Small intestine (tissue), 7 donors: ENCODE measurements at regions not wholly inside any gene's neighbourhood (a gene's known extent, or its start where the extent isn't known, plus 50 kb on each side); places are given as distances from the start of the nearest gene placed in this dataset.

Experiments
- DNase-seq, 2 donors: peaks; one replicate each; pipeline versions ENCODE4 v3.0.0 to v3.0.0-alpha.2; 2013
- FAIRE-seq: peaks from 2 replicates; lab custom pipeline; 2012; peaks lifted over from hg19 to GRCh38; lab: Jason Lieb, UNC
- H3K27ac ChIP-seq, 3 donors: one replicate each; pipeline ENCODE4 v1.5.1; 2013; ENCODE audit warnings: low read length in 2 of 3, mild to moderate bottlenecking in 2 of 3, control low read depth in 1 of 3, inconsistent platforms in 1 of 3, low read depth in 1 of 3, moderate library complexity in 1 of 3
- H3K27me3 ChIP-seq, 3 donors: one replicate each; pipeline ENCODE4 v1.6.1; 2013; ENCODE audit warnings: low read length in 3 of 3, inconsistent platforms in 1 of 3; ENCODE audit not compliant: control insufficient read depth in 3 of 3, insufficient read depth in 3 of 3
- H3K36me3 ChIP-seq, 3 donors: one replicate each; pipeline ENCODE4 v1.6.1; 2013; ENCODE audit warnings: low read length in 3 of 3, inconsistent platforms in 1 of 3, low read depth in 1 of 3, mild to moderate bottlenecking in 1 of 3, moderate library complexity in 1 of 3; ENCODE audit not compliant: control insufficient read depth in 3 of 3, insufficient read depth in 2 of 3
- H3K4me1 ChIP-seq, 3 donors: one replicate each; pipeline ENCODE4 v1.6.1; 2013; ENCODE audit warnings: low read length in 2 of 3, inconsistent platforms in 1 of 3, low read depth in 1 of 3, mild to moderate bottlenecking in 1 of 3, moderate library complexity in 1 of 3; ENCODE audit not compliant: control insufficient read depth in 3 of 3, insufficient read depth in 2 of 3
- H3K4me3 ChIP-seq, 3 donors: one replicate each; pipeline ENCODE4 v1.5.1; 2013; ENCODE audit warnings: low read length in 3 of 3, control low read depth in 1 of 3, inconsistent platforms in 1 of 3, low read depth in 1 of 3, mild to moderate bottlenecking in 1 of 3, moderate library complexity in 1 of 3
- H3K9me3 ChIP-seq, 2 donors: one replicate each; pipeline ENCODE4 v1.6.1; 2013; ENCODE audit warnings: low read depth in 1 of 2, low read length in 1 of 2; ENCODE audit not compliant: control insufficient read depth in 2 of 2, insufficient read depth in 1 of 2
- WGBS, 3 donors: extraction: QIAGEN DNeasy Blood & Tissue Kit; methylation state at CpG; one replicate each; pipeline ENCODE4 v1.1.7; 2013; 5-methylcytosine and 5-hydroxymethylcytosine counted together
- donor health status: healthy with polysubstance abuse.
- donor health status: control.
- donor health status: control.
- donor health status: Bipolar disorder and iron deficiency.
- donor health status: healthy.

DNA sequence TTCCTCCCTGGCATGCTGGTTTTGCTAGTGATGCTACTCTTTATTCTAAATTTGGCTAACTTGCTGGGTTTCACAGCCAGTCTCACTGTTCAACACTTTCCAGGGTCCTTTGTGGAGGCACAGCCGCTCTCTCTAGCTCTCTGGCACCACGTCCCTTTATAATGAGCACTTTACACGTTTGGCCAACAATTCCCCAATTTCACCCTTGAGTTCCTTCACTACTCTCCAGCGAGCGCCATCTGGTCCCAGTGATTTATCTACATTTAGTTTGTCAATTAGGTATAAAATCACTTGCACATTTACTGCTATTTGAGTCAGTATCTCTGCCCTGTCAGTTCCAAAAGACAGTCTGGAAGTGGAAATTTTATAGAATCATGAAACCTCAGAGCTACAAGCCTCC lies 241.9 kb upstream of the MOCS1 start:
- DNase-seq, result no peak
- Histone ChIP-seq H3K36me3 (no peaks in the 10 kb centered on the region), H3K4me1 (no peaks in the 10 kb centered on the region), H3K27ac (no peak overlapping the region), H3K27me3 (peaks cover 0 to 3% (median 0%) of the 10 kb centered on the region in 3 donors), H3K4me3 (no peak overlapping the region), H3K9me3 (no peaks in the 10 kb centered on the region)
- 80 to 86% (median 81%) methylated on average over 5 of the region's 5 CpGs for WGBS, 3 donors
- FAIRE-seq, result no peak

DNA sequence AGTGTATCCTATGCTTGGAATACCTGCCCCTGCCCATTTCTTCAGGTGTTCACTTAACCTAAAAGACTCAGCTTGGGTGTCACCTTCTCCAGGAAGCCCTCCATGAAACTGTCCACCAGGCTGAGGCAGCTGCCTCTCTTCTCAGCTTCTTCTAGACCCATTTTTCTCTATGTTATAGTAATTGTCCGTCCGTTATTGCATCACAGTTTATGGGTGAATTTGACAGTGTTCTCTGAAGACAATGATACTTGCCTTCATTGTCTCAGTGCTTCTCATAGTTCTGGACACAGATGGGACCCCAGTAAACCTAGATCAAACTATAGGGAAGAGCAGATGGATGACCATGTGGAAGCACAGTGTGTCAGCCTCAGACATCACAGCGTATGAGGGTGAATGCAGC lies 238.0 kb upstream of the MOCS1 start:
- H3K27me3 ChIP-seq, result peaks cover 0 to 3% (median 0%) of the 10 kb centered on the region in 3 donors
- H3K4me3 ChIP-seq, result no peak overlapping the region
- FAIRE-seq (no peak), DNase-seq (no peak)
- H3K36me3 ChIP-seq, result no peaks in the 10 kb centered on the region
- 92 to 97% (median 93%) methylated on average over 3 of the region's 3 CpGs for WGBS, 3 donors
- H3K9me3 ChIP-seq, result no peaks in the 10 kb centered on the region
- no peak overlapping the region for H3K27ac ChIP-seq
- no peaks in the 10 kb centered on the region for H3K4me1 ChIP-seq

DNA sequence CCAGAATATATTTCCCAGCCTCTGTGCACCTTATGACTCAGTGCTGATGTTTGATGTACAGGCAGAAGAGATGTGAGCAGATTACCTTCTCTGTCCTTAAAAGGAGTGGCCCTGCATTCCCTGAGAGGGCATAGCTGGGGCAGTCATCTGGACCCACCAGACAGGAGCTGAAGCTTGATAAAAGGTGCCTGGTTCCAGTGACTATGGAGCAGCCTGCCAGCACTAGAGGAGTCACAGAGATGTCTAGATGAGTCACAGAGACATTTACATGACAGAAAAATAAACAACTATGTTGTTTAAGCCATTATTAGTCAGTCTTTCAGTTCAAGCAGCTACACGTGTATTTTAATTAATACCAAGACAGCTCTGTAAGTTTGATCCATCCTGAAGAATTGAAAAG lies 237.1 kb upstream of the MOCS1 start:
- FAIRE-seq, result no peak
- Histone ChIP-seq H3K27me3 (peaks cover 0 to 3% (median 0%) of the 10 kb centered on the region in 3 donors), H3K4me3 (no peak overlapping the region), H3K27ac (no peak overlapping the region), H3K36me3 (no peaks in the 10 kb centered on the region), H3K4me1 (no peaks in the 10 kb centered on the region), H3K9me3 (no peaks in the 10 kb centered on the region)
- WGBS, 3 donors, result 52 to 59% (median 58%) methylated on average over 1 of the region's 1 CpG
- no peak for DNase-seq

DNA sequence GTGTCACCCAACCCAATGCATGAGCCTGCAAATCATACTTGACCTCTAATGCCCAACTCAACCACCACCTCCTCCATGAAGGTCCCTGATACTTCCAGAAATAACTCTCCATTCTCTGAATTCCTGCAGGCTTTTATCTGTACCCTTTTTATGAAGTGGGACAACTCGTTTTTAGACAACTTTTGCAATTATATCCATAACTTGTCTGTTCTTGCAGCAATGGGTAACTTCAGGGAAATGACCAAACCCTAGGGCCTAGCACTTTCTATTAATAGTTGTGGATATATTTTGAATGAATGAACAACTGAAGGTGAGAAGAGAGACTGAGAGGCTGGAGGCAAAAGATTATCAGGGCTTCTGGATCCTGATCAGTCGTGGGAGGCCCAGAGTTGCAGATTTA lies 236.6 kb upstream of the MOCS1 start:
- FAIRE-seq, result no peak
- Histone ChIP-seq H3K27me3 (peaks cover 0 to under 1% (median 0%) of the 10 kb centered on the region in 3 donors), H3K9me3 (no peaks in the 10 kb centered on the region), H3K27ac (no peak overlapping the region), H3K4me3 (no peak overlapping the region), H3K36me3 (no peaks in the 10 kb centered on the region), H3K4me1 (no peaks in the 10 kb centered on the region)
- no peak for DNase-seq
- WGBS, 3 donors, result 53 to 64% (median 59%) methylated on average over 2 of the region's 2 CpGs

DNA sequence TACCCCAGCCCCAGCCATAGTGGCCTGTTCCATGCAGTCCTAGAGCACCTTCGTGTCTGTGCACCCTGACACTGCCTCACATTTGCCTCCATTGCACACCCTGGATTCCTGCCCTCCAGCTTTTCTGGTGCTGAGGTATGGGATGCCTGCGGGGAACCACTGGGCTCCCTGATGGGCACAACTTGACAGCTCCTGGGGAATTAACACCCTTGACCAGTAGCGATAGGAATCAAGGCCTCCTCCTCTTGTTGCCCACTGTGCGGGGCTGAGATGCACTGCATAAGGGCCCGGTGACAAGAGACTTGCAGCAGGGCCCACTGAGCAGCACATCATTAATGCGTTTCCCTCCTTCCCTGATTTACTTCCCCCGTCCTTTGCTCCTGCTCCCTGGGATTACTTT lies 235.6 kb upstream of the MOCS1 start:
- no peak overlapping the region for H3K27ac ChIP-seq
- no peaks in the 10 kb centered on the region for H3K27me3 ChIP-seq
- WGBS, 3 donors, result 65 to 75% (median 65%) methylated on average over 7 of the region's 7 CpGs
- no peaks in the 10 kb centered on the region for H3K9me3 ChIP-seq
- FAIRE-seq, result no peak
- H3K36me3 ChIP-seq, result no peaks in the 10 kb centered on the region
- DNase-seq, result no peak
- H3K4me1 ChIP-seq, result no peaks in the 10 kb centered on the region
- H3K4me3 ChIP-seq, result no peak overlapping the region

DNA sequence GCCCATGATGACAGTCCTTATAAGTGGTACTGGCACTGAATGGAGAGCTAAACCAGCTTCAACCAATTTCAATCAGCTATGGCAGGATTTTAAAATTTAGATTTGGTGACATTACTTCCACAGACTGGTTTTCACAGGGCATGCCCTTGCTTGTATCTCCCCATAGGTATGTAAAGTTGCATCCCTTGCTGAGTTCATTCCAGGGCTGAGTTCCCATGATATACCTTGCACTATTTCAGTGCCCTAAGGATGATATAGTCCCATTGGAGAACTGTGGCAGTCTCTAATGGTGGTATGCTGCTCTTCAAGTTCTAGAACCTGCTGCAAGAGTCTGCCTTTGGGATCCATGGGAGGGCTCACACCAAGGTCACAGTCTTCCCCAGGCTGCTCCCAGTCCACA lies 232.7 kb upstream of the MOCS1 start:
- H3K9me3 ChIP-seq, result peaks cover 0 to 2% of the 10 kb centered on the region in 2 donors
- no peak overlapping the region for H3K4me3 ChIP-seq
- no peak overlapping the region for H3K27ac ChIP-seq
- H3K36me3 ChIP-seq, result no peaks in the 10 kb centered on the region
- DNase-seq (no peak), FAIRE-seq (no peak)
- H3K27me3 ChIP-seq, result no peaks in the 10 kb centered on the region
- no peaks in the 10 kb centered on the region for H3K4me1 ChIP-seq

DNA sequence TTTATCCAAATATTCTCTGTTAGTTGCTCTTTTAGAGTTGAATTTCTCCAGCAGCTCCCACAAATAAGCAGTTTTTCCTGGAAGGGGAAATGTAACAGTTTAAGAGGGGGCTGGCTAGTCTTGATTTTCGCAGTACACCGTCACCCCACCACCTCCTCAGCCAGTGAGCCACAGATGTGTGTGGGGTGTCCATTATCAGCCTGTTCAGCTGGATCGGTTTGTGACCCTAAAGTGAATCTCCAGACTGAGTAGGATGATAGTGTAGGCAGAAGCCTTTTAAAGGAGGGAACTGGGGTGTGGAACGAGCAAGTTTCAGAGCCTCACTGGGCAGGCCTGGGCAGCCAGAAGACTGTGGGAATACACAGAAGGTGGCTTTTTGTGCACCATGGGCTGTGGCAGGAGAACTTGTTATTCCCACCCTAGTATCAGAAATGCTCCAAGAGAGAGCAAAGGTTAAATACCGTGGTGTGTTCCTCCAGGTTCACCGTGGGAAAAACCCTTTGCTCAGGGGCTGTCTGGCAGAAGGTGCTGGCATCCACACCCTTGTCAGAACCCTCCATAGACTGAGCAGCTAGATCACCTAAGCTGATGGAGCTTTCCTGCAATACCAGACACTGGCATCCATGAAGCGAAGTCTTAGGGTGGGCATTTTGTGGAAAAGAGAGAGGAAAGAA lies 230.9 kb upstream of the MOCS1 start:
- no peaks in the 10 kb centered on the region for H3K27me3 ChIP-seq
- WGBS, 3 donors, result 61 to 78% (median 61%) methylated on average over 7 of the region's 7 CpGs
- no peaks in the 10 kb centered on the region for H3K36me3 ChIP-seq
- H3K9me3 ChIP-seq, result peaks cover 0 to 10% of the 10 kb centered on the region in 2 donors
- FAIRE-seq (no peak), DNase-seq (peak; percentile 3 to 16)
- H3K27ac ChIP-seq, result no peak overlapping the region
- no peaks in the 10 kb centered on the region for H3K4me1 ChIP-seq
- H3K4me3 ChIP-seq, result no peak overlapping the region

DNA sequence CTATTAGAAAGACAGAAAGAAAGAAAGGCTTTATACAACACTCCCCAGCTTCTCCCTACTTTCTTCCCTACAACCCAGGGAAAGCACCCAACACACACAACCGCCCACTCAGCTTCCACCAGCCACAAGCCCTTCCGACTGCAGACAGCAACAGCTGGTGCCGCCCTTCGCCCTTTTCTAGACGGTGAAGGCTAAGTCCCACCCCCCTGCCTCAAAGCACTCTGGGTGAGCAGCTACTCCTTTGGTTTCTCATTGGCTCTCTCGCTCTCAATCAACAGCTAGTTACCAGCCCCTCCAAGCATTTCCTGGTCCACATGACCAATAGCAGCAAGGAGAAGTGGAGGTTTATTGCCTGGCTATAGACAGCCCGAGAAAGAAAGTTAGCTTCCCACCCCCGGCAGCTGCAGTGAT lies 230.1 kb upstream of the MOCS1 start:
- H3K4me1 ChIP-seq, result no peaks in the 10 kb centered on the region
- FAIRE-seq (no peak), DNase-seq (peak in 1 of 2 donors; percentile 3)
- no peak overlapping the region for H3K27ac ChIP-seq
- 74 to 77% (median 77%) methylated on average over 8 of the region's 8 CpGs for WGBS, 3 donors
- H3K27me3 ChIP-seq, result no peaks in the 10 kb centered on the region
- peaks cover 0 to 10% of the 10 kb centered on the region in 2 donors for H3K9me3 ChIP-seq
- no peak overlapping the region for H3K4me3 ChIP-seq
- H3K36me3 ChIP-seq, result no peaks in the 10 kb centered on the region

DNA sequence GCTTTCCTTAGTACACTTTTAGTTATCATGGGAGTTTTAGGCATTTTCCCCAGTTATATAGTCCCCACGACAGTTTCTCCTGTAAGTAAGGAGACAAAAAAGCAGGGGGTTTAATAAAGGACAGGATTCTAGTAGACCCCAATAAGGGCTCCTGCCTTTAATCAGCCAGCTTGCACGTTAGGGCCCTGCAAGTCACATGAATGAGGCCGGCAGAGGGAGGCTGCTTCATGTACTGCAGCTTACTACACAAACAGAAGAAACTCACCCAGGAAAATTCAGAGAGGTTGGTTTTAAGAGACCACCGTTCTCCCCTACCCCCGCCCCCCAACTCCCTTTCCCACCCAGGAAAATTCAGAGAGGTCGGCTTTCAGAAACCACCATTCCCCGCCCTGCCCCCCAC lies 229.7 kb upstream of the MOCS1 start:
- H3K27me3 ChIP-seq, result no peaks in the 10 kb centered on the region
- no peak overlapping the region for H3K27ac ChIP-seq
- no peaks in the 10 kb centered on the region for H3K4me1 ChIP-seq
- peaks cover 0 to 10% of the 10 kb centered on the region in 2 donors for H3K9me3 ChIP-seq
- DNase-seq (no peak), FAIRE-seq (no peak)
- no peaks in the 10 kb centered on the region for H3K36me3 ChIP-seq
- 77 to 80% (median 77%) methylated on average over 7 of the region's 7 CpGs for WGBS, 3 donors
- no peak overlapping the region for H3K4me3 ChIP-seq
